AG04450 (cell line): ENCODE measurements at regions not wholly inside any gene's neighbourhood (a gene's known extent, or its start where the extent isn't known, plus 50 kb on each side); places are given as distances from the start of the nearest gene placed in this dataset.

Experiments
- CTCF ChIA-PET: fragments of 300-600, 350-600 bp; formaldehyde crosslinking; extraction: SDS; loops from one replicate; lab custom pipeline; 2022; ENCODE audit warnings: antibody characterized with exemption, inconsistent platforms; lab: Charles Lee
- POLR2A ChIA-PET: fragments of 350-600 bp; formaldehyde crosslinking; extraction: SDS; loops from one replicate; lab custom pipeline; 2021; ENCODE audit warnings: antibody characterized with exemption, inconsistent platforms; lab: Yijun Ruan, JAX
- DNase-seq: peaks from one replicate; pipeline ENCODE4 v3.0.0-alpha.2; 2011; ENCODE audit warnings: low read depth, low spot score
- H3K27ac ChIP-seq: one replicate; pipeline ENCODE4 v1.5.1; 2012; ENCODE audit warnings: low read depth, low read length, control low read depth
- H3K27me3 ChIP-seq: one replicate; pipeline ENCODE4 v1.6.0; 2012; ENCODE audit warnings: low read length; ENCODE audit not compliant: control insufficient read depth, insufficient read depth
- H3K4me3 ChIP-seq: 2 replicates; pipeline ENCODE4 v1.5.1; 2011; ENCODE audit warnings: mild to moderate bottlenecking, low read depth, low read length, control low read depth
- H3K9me3 ChIP-seq: 2 replicates; pipeline ENCODE4 v1.5.1; 2012; ENCODE audit warnings: low read length; ENCODE audit not compliant: control insufficient read depth, insufficient read depth
- CTCF ChIP-seq: IDR thresholded peaks from 2 replicates; pipeline ENCODE4 v1.5.1; 2011; ENCODE audit warnings: low read depth, low read length, control low read depth, inconsistent platforms

DNA sequence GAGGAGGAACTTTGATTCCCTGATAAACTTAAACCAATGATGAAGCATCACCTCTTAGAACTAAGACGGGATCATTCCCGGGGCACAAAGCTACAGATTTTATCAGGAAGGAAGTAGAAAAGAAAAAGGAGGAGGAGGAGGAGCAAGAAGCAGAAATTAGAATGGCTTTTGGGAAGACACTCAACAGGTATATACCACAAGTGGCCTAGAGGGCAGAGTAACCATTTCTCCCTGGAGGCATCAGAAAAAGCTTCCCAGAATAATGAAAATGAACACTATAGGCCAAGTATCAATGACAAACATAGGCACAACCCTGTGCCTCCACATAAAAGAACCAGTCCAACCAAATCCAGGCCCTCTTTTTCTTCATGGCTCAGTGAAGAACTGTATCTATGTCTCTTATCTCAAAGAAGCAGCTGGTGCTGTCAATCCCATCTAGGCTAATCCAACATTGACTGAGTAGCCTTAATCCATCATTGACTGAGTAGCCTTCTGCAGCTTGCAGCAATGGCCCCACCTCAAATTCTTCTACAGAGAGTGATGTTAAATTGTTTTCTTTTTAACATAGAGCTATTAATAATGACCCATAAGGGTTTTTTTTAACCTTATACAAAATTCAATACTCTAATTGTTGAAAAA is 178.8 kb upstream of the KIF2A start:
- ChIA-PET POLR2A (no interaction called here), CTCF (interaction anchor here (1.9 kb wide), 1 partner anchor 16 kb away, joined by 9 read pairs; no protein-coding TSS in a partner anchor)
- no peak overlapping the region for H3K4me3 ChIP-seq
- no peak for TF ChIP-seq CTCF
- H3K27me3 ChIP-seq, result no peaks in the 10 kb centered on the region
- H3K27ac ChIP-seq, result no peak overlapping the region
- no peak for DNase-seq
- H3K9me3 ChIP-seq, result no peaks in the 10 kb centered on the region

- POLR2A ChIA-PET, result no interaction called here
- Histone ChIP-seq H3K9me3 (no peaks in the 10 kb centered on the region), H3K27me3 (no peaks in the 10 kb centered on the region), H3K27ac (no peak overlapping the region), H3K4me3 (no peak overlapping the region)
- CTCF ChIA-PET, result interaction anchor here (1.8 kb wide), 1 partner anchor 14 kb away, joined by 7 read pairs; no protein-coding TSS in a partner anchor
- TF ChIP-seq CTCF, result no peak
- no peak for DNase-seq
Observed at GRCh38 chr5:62130107-62130506, 175.9 kb upstream of the KIF2A start.

DNA sequence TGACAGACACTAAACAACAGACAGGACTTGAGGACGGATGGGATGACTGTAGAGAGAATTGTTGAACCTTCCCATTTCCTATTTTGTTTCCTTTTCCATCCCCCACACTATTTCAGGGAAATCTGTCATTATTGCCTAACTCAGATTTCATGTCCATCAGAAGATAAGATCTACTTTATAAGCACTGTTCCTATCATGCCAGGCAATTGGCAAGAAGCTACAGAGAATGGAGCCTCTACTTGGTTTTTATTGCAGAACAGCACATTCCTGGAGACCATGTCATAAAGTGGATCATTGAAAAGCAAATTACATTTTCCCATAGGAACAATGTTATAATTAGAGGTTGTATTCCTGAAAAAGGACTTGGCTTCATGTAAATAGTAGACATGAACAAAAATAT is 173.7 kb upstream of the KIF2A start:
- no peak for DNase-seq
- Histone ChIP-seq H3K9me3 (no peaks in the 10 kb centered on the region), H3K4me3 (no peak overlapping the region), H3K27me3 (no peaks in the 10 kb centered on the region), H3K27ac (no peak overlapping the region)
- no peak for TF ChIP-seq CTCF
- ChIA-PET CTCF (interaction anchor here (2.2 kb wide), 1 partner anchor 11 kb away, joined by 15 read pairs; no protein-coding TSS in a partner anchor), POLR2A (no interaction called here)

DNA sequence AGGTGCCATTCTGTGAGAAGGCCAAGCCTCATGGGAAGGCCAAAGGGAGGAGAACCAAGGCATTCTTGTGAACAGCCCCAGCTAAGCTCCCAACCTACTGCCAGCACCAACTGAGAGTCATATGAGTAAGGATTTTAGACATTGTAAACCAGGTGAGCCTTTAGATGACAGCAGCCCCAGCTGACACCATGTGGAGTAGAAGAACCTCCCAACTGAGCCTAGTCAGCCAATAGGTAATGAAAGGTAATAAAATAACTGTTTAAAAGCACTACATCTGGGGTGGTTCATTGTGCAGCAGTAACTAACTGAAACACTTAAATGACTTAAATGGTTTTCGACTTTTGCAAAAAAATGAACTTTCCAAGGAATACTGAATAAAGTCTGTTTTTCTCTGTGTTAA is 172.6 kb upstream of the KIF2A start:
- Histone ChIP-seq H3K27me3 (no peaks in the 10 kb centered on the region), H3K4me3 (no peak overlapping the region), H3K9me3 (no peaks in the 10 kb centered on the region), H3K27ac (no peak overlapping the region)
- no peak for TF ChIP-seq CTCF
- CTCF ChIA-PET, result interaction anchor here (2.2 kb wide), 1 partner anchor 10 kb away, joined by 15 read pairs; no protein-coding TSS in a partner anchor
- DNase-seq, result no peak
- POLR2A ChIA-PET, result no interaction called here

GRCh38 chr5:62134811-62135210 is 171.2 kb upstream of the KIF2A start:
- POLR2A ChIA-PET, result no interaction called here
- no peaks in the 10 kb centered on the region for H3K27me3 ChIP-seq
- no peak for TF ChIP-seq CTCF
- H3K27ac ChIP-seq, result no peak overlapping the region
- H3K9me3 ChIP-seq, result no peaks in the 10 kb centered on the region
- no peak for DNase-seq
- CTCF ChIA-PET, result interaction anchor here (0.6 kb wide), 1 partner anchor 9 kb away, joined by 4 read pairs; no protein-coding TSS in a partner anchor
- H3K4me3 ChIP-seq, result no peak overlapping the region
